Chondrocyte (in vitro differentiated cells): ENCODE measurements at regions not wholly inside any gene's neighbourhood (a gene's known extent, or its start where the extent isn't known, plus 50 kb on each side); places are given as distances from the start of the nearest gene placed in this dataset.

ENCODE experiments used
- DNase-seq: peaks from one replicate; pipeline ENCODE4 v3.0.0; 2021; ENCODE audit warnings: mixed read lengths, low spot score
- H3K27ac Mint-ChIP-seq: one replicate; pipeline ENCODE4 v1.8.0; 2021; ENCODE audit warnings: mild to moderate bottlenecking, moderate library complexity, mixed read lengths; ENCODE audit not compliant: unreplicated experiment
- H3K27me3 Mint-ChIP-seq: 2 replicates; pipeline ENCODE4 v1.8.0; 2021; ENCODE audit warnings: low read depth, mixed read lengths
- H3K36me3 Mint-ChIP-seq: 2 replicates; pipeline ENCODE4 v1.8.0; 2021; ENCODE audit warnings: low read depth, mixed read lengths
- H3K4me1 Mint-ChIP-seq: 2 replicates; pipeline ENCODE4 v1.8.0; 2021; ENCODE audit warnings: low read depth, mild to moderate bottlenecking, mixed read lengths
- H3K4me3 Mint-ChIP-seq: one replicate; pipeline ENCODE4 v1.8.0; 2021; ENCODE audit warnings: mild to moderate bottlenecking, moderate library complexity, mixed read lengths; ENCODE audit not compliant: unreplicated experiment
- H3K9me3 Mint-ChIP-seq: 2 replicates; pipeline ENCODE4 v1.8.0; 2021; ENCODE audit warnings: low read depth, mixed read lengths
- CTCF ChIP-seq: fragments of 200-600 bp; sonication (generic); IDR thresholded peaks from 2 replicates; pipeline ENCODE4 v1.5.0; 2021; ENCODE audit warnings: antibody characterized with exemption, mild to moderate bottlenecking, moderate library complexity

DNA sequence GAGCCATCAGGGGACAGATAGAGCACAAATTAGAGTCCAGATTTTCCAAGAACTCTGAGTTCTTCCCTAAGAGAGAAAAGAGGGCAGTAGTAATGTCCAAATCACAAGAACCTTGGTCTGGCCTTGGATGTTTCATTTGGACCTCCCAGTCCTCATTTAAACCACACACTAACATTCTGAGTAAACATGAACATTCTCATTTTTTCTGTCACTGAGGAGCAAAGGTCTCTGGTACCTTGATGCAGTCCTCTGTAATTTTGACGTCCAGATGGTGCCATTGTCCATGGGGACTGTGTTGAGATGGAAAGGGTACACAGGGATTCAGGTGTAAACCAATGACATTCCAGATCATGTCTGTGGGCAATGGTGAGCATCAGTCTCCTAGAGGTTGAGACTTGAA, 225.4 kb upstream of the PHYHIPL start:
- TF ChIP-seq CTCF = no peak
- Mint-ChIP-seq H3K36me3 (no peaks in the 10 kb centered on the region), H3K9me3 (no peaks in the 10 kb centered on the region), H3K4me1 (peaks cover 13% of the 10 kb centered on the region), H3K4me3 (no peak overlapping the region), H3K27me3 (no peaks in the 10 kb centered on the region), H3K27ac (no peak overlapping the region)
- no peak for DNase-seq

DNA sequence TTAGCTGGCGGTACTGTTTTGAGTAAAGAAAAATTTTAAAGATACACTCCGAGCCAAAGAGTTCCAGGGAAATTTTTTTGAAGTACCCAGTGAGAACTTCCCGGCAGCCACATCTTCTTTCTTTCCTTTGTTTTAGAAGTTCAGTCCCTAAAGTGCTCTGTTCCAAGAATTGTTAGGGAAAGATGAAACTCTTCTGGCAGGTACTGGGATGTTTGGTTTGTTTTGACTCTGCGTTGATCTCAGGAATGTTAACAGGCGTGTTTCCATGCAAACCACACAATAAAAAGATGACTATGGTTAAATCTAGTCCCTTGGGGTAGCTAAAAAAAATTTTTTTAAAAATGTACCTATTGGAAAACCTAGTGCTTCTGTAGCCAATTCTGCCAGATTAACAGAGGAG, 224.7 kb upstream of the PHYHIPL start:
- H3K36me3 Mint-ChIP-seq = no peaks in the 10 kb centered on the region
- no peak overlapping the region for H3K4me3 Mint-ChIP-seq
- no peaks in the 10 kb centered on the region for H3K9me3 Mint-ChIP-seq
- no peak for DNase-seq
- no peak for TF ChIP-seq CTCF
- no peaks in the 10 kb centered on the region for H3K27me3 Mint-ChIP-seq
- H3K27ac Mint-ChIP-seq = no peak overlapping the region
- peaks cover 16% of the 10 kb centered on the region for H3K4me1 Mint-ChIP-seq

- Mint-ChIP-seq H3K36me3 (no peaks in the 10 kb centered on the region), H3K27ac (no peak overlapping the region), H3K27me3 (peaks cover under 1% of the 10 kb centered on the region), H3K4me1 (peaks cover 21% of the 10 kb centered on the region), H3K4me3 (no peak overlapping the region), H3K9me3 (no peaks in the 10 kb centered on the region)
- TF ChIP-seq CTCF = no peak
- no peak for DNase-seq
Observed at GRCh38 chr10:58952162-58952601, 224.3 kb upstream of the PHYHIPL start.

DNA sequence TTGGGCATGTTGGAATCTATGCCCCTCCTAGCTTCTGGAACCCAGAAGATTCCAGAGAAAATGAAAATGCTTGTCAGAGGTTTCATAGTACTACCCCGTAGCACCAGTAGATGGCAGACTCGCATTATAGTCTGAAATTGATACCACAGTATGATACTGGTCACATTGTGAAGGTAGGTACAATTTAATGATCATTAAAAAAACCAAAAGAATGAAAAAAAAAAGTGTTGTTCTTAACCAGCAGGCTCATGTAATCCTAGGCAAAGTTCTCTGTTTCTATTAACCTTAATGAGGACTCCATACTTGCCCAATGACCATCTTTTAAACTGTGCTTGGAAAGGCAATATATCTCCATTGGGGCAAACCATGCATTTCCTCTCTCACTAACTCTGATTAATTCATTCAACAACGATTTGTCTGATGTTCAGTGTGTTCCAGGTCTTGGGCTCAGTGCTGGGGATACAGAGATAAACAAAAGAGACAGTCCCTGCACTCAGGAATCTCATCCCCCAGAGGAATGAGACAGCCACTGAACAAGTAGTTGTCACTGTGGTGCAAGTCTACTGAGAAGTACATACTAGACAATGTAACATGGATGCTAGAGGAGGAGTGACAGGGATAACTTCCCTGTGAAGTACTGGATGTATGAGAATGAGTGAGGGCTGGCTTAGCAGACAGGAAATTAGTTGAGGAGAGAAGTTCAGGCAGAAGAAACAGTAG, 223.5 kb upstream of the PHYHIPL start:
- no peak for DNase-seq
- Mint-ChIP-seq H3K27me3 (peaks cover 1% of the 10 kb centered on the region), H3K4me3 (no peak overlapping the region), H3K4me1 (peaks cover 22% of the 10 kb centered on the region), H3K36me3 (no peaks in the 10 kb centered on the region), H3K27ac (no peak overlapping the region), H3K9me3 (no peaks in the 10 kb centered on the region)
- peak; percentile 96 for TF ChIP-seq CTCF

- DNase-seq = no peak
- Mint-ChIP-seq H3K9me3 (no peaks in the 10 kb centered on the region), H3K4me1 (peaks cover 22% of the 10 kb centered on the region), H3K4me3 (no peak overlapping the region), H3K27ac (no peak overlapping the region), H3K27me3 (peaks cover 1% of the 10 kb centered on the region), H3K36me3 (no peaks in the 10 kb centered on the region)
- TF ChIP-seq CTCF = no peak
Observed at GRCh38 chr10:58954178-58954577, 222.3 kb upstream of the PHYHIPL start.
